Sigmoid colon (tissue), 6 donors: ENCODE measurements at regions not wholly inside any gene's neighbourhood (a gene's known extent, or its start where the extent isn't known, plus 50 kb on each side); places are given as distances from the start of the nearest gene placed in this dataset.

Experiments
- DNase-seq: peaks from one replicate; pipeline ENCODE4 v3.0.0-alpha.2; 2019
- H3K27ac ChIP-seq, 4 donors: fragments of 200-600 bp; sonication (generic); one replicate each; pipeline ENCODE4 v1.5.1; 2016 to 2019; ENCODE audit warnings: mild to moderate bottlenecking in 1 of 4
- H3K27me3 ChIP-seq, 3 donors: fragments of 200-600 bp; sonication (generic); one replicate each; pipeline ENCODE4 v1.5.1; 2019; ENCODE audit warnings: mild to moderate bottlenecking in 1 of 3
- H3K36me3 ChIP-seq, 4 donors: fragments of 200-600 bp; sonication (generic); one replicate each; pipeline ENCODE4 v1.5.1; 2016 to 2019
- H3K4me1 ChIP-seq, 4 donors: fragments of 200-600 bp; sonication (generic); one replicate each; pipeline ENCODE4 v1.5.1; 2017 to 2019
- H3K4me3 ChIP-seq, 4 donors: fragments of 200-600 bp; sonication (generic); one replicate each; pipeline ENCODE4 v1.5.1; 2017 to 2019; ENCODE audit warnings: mild to moderate bottlenecking in 2 of 4, moderate library complexity in 1 of 4
- H3K9me3 ChIP-seq, 4 donors: fragments of 200-600 bp in 3 of 4; sonication (generic) in 3 of 4; one replicate each; pipeline versions ENCODE4 v1.5.1 to v1.6.1; 2013 to 2019
- EP300 ChIP-seq, 4 donors: sonication (generic); formaldehyde crosslinking; IDR thresholded peaks; one replicate each; pipeline ENCODE4 v1.6.1; 2017; ENCODE audit warnings: antibody characterized with exemption in 4 of 4
- POLR2A ChIP-seq, 2 donors: fragments of 450-650 bp; IDR thresholded peaks; one replicate each; pipeline ENCODE4 v1.6.1; 2016; ENCODE audit warnings: antibody characterized with exemption in 2 of 2, mild to moderate bottlenecking in 2 of 2, moderate library complexity in 2 of 2
- POLR2AphosphoS5 ChIP-seq, 4 donors: sonication (generic); formaldehyde crosslinking; IDR thresholded peaks; one replicate each; pipeline ENCODE4 v1.6.1; 2017; ENCODE audit warnings: antibody characterized with exemption in 4 of 4
- WGBS, 2 donors: extraction: QIAGEN DNeasy Blood & Tissue Kit; methylation state at CpG; one replicate each; pipeline ENCODE4 v1.1.7; 2013; 5-methylcytosine and 5-hydroxymethylcytosine counted together
- intact Hi-C: fragments of 100-400 bp; cut with DNase I; formaldehyde crosslinking; loops from one replicate; pipeline ENCODE4 v1.15.1; 2023
- TF ChIP-seq, protein P1 (sequence below), 4 experiments: fragments of 450-650 bp in 3 of 4; fragments of 200-600 bp in 1 of 4; IDR thresholded peaks; one replicate each; pipeline ENCODE4 v1.5.1; 2016 to 2019; ENCODE audit warnings: antibody characterized with exemption in 4 of 4, mild to moderate bottlenecking in 3 of 4, moderate library complexity in 2 of 4
- donor health status: healthy with polysubstance abuse.
- donor health status: healthy.

DNA sequence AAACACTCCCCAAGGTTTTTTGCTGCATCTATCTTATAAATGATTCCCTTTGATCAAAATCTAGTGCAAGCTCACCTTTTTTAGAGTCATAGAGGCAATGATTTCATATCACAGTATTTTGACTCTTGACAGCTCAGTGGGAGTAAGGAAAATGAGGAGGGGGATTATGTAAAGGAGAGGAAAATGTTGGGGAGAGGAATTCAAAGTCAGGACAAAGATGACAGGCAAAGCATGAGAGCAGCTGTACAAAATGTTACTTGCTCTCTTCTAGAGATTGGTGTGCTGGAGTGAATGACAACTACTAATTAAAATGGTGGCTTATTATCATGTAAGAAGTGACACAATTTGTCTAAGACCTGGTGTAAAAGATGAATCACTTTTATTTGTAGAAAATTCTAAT is 644.6 kb upstream of the CHORDC1 start:
- no peak for DNase-seq
- Histone ChIP-seq H3K27ac (no peak overlapping the region), H3K4me3 (no peak overlapping the region), H3K36me3 (no peaks in the 10 kb centered on the region), H3K27me3 (no peaks in the 10 kb centered on the region), H3K4me1 (no peaks in the 10 kb centered on the region), H3K9me3 (no peaks in the 10 kb centered on the region)
- intact Hi-C loops = no loop called here
- TF ChIP-seq, protein P1, sequence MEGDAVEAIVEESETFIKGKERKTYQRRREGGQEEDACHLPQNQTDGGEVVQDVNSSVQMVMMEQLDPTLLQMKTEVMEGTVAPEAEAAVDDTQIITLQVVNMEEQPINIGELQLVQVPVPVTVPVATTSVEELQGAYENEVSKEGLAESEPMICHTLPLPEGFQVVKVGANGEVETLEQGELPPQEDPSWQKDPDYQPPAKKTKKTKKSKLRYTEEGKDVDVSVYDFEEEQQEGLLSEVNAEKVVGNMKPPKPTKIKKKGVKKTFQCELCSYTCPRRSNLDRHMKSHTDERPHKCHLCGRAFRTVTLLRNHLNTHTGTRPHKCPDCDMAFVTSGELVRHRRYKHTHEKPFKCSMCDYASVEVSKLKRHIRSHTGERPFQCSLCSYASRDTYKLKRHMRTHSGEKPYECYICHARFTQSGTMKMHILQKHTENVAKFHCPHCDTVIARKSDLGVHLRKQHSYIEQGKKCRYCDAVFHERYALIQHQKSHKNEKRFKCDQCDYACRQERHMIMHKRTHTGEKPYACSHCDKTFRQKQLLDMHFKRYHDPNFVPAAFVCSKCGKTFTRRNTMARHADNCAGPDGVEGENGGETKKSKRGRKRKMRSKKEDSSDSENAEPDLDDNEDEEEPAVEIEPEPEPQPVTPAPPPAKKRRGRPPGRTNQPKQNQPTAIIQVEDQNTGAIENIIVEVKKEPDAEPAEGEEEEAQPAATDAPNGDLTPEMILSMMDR (IDR thresholded peaks at IDR 0.05) = no peak
- TF ChIP-seq POLR2A (IDR thresholded peaks at IDR 0.05) (no peak), EP300 (IDR thresholded peaks at IDR 0.05) (no peak), POLR2AphosphoS5 (IDR thresholded peaks at IDR 0.05) (no peak)

- TF ChIP-seq POLR2AphosphoS5 (IDR thresholded peaks at IDR 0.05) = no peak
- TF ChIP-seq EP300 (IDR thresholded peaks at IDR 0.05) = no peak
- TF ChIP-seq, protein P1 (IDR thresholded peaks at IDR 0.05) = no peak
- no peak for TF ChIP-seq POLR2A (IDR thresholded peaks at IDR 0.05)
These were observed 633.9 kb upstream of the CHORDC1 start for GRCh38 chr11:90856790-90857189.

GRCh38 chr11:90855531-90855930 is 632.7 kb upstream of the CHORDC1 start:
- no peaks in the 10 kb centered on the region for H3K9me3 ChIP-seq
- TF ChIP-seq EP300 (IDR thresholded peaks at IDR 0.05) = no peak
- TF ChIP-seq POLR2AphosphoS5 (IDR thresholded peaks at IDR 0.05) = no peak
- TF ChIP-seq POLR2A (IDR thresholded peaks at IDR 0.05) = no peak
- TF ChIP-seq, protein P1 (IDR thresholded peaks at IDR 0.05) = no peak
- intact Hi-C loops = no loop called here
- H3K27ac ChIP-seq = no peak overlapping the region
- DNase-seq = no peak
- no peaks in the 10 kb centered on the region for H3K27me3 ChIP-seq
- H3K4me3 ChIP-seq = no peak overlapping the region
- WGBS, 2 donors = 89 to 91% methylated on average over 4 of the region's 4 CpGs
- no peaks in the 10 kb centered on the region for H3K4me1 ChIP-seq
- H3K36me3 ChIP-seq = no peaks in the 10 kb centered on the region

More at GRCh38 chr11:90856790-90857189, 633.9 kb upstream of the CHORDC1 start:
- intact Hi-C loops = no loop called here
- Histone ChIP-seq H3K4me1 (no peaks in the 10 kb centered on the region), H3K36me3 (no peaks in the 10 kb centered on the region), H3K4me3 (no peak overlapping the region), H3K27me3 (no peaks in the 10 kb centered on the region), H3K9me3 (no peaks in the 10 kb centered on the region), H3K27ac (no peak overlapping the region)
- DNase-seq = no peak
- WGBS, 2 donors = 77 to 85% methylated on average over 1 of the region's 1 CpG

GRCh38 chr11:90851196-90851595 is 628.3 kb upstream of the CHORDC1 start:
- Histone ChIP-seq H3K36me3 (no peaks in the 10 kb centered on the region), H3K9me3 (no peaks in the 10 kb centered on the region), H3K27me3 (no peaks in the 10 kb centered on the region), H3K4me3 (no peak overlapping the region), H3K4me1 (no peaks in the 10 kb centered on the region), H3K27ac (no peak overlapping the region)
- no peak for DNase-seq
- TF ChIP-seq, protein P1 (IDR thresholded peaks at IDR 0.05) = no peak
- no peak for TF ChIP-seq POLR2AphosphoS5 (IDR thresholded peaks at IDR 0.05)
- no peak for TF ChIP-seq EP300 (IDR thresholded peaks at IDR 0.05)
- TF ChIP-seq POLR2A (IDR thresholded peaks at IDR 0.05) = no peak
- intact Hi-C loops = no loop called here

- Histone ChIP-seq H3K4me1 (no peaks in the 10 kb centered on the region), H3K36me3 (no peaks in the 10 kb centered on the region), H3K4me3 (no peak overlapping the region), H3K9me3 (no peaks in the 10 kb centered on the region), H3K27me3 (no peaks in the 10 kb centered on the region), H3K27ac (no peak overlapping the region)
- TF ChIP-seq, protein P1 (IDR thresholded peaks at IDR 0.05) = no peak
- TF ChIP-seq POLR2A (IDR thresholded peaks at IDR 0.05) = no peak
- DNase-seq = no peak
- 91 to 94% methylated on average over 4 of the region's 4 CpGs for WGBS, 2 donors
- intact Hi-C loops = no loop called here
These were observed 626.5 kb upstream of the CHORDC1 start for GRCh38 chr11:90849312-90849711.
